MV-4-11 (cell line): ENCODE measurements at regions not wholly inside any gene's neighbourhood (a gene's known extent, or its start where the extent isn't known, plus 50 kb on each side); places are given as distances from the start of the nearest gene placed in this dataset.

Source experiments
- DNase-seq: peaks from one replicate; lab custom pipeline; 2025; lab: John Stamatoyannopoulos, UW

- DNase-seq: no peak
These were observed 91.4 kb downstream of the SUDS3 start for GRCh38 chr12:118467641-118468305.

- no peak for DNase-seq
These were observed 96.6 kb downstream of the SUDS3 start for GRCh38 chr12:118472940-118473339.

- no peak for DNase-seq
These were observed 103.9 kb downstream of the SUDS3 start for GRCh38 chr12:118480235-118480634.

GRCh38 chr12:118488034-118488433 lies 111.7 kb downstream of the SUDS3 start:
- no peak for DNase-seq

GRCh38 chr12:118493962-118494361 lies 117.6 kb downstream of the SUDS3 start:
- no peak for DNase-seq

- no peak for DNase-seq
These were observed 118.4 kb downstream of the SUDS3 start for GRCh38 chr12:118494776-118495175.

- DNase-seq: no peak
These were observed 118.9 kb downstream of the SUDS3 start for GRCh38 chr12:118495296-118495695.

GRCh38 chr12:118498171-118498570 lies 121.8 kb downstream of the SUDS3 start:
- peak; percentile 42 for DNase-seq

GRCh38 chr12:118500299-118500698 lies 123.9 kb downstream of the SUDS3 start:
- DNase-seq: no peak

- DNase-seq: no peak
These were observed 125.1 kb downstream of the SUDS3 start for GRCh38 chr12:118501489-118501888.

- DNase-seq: no peak
These were observed 127.1 kb downstream of the SUDS3 start for GRCh38 chr12:118503476-118503875.

- DNase-seq: no peak
These were observed 136.3 kb downstream of the SUDS3 start for GRCh38 chr12:118512669-118513068.

GRCh38 chr12:118513611-118514010 lies 137.3 kb downstream of the SUDS3 start:
- no peak for DNase-seq

- DNase-seq: no peak
These were observed 137.9 kb downstream of the SUDS3 start for GRCh38 chr12:118514297-118514696.

GRCh38 chr12:118520214-118521035 lies 144.1 kb downstream of the SUDS3 start:
- DNase-seq: peak; percentile 3

- DNase-seq: no peak
These were observed 144.6 kb downstream of the SUDS3 start for GRCh38 chr12:118521036-118521370.

- no peak for DNase-seq
These were observed 148.1 kb downstream of the SUDS3 start for GRCh38 chr12:118524446-118524845.

- no peak for DNase-seq
These were observed 148.9 kb downstream of the SUDS3 start for GRCh38 chr12:118525216-118525615.

- DNase-seq: no peak
These were observed 150.1 kb downstream of the SUDS3 start for GRCh38 chr12:118526255-118527095.

GRCh38 chr12:118527310-118527709 lies 151.0 kb downstream of the SUDS3 start:
- DNase-seq: no peak

- DNase-seq: no peak
These were observed 152.3 kb downstream of the SUDS3 start for GRCh38 chr12:118528625-118529024.

- no peak for DNase-seq
These were observed 157.6 kb downstream of the SUDS3 start for GRCh38 chr12:118534003-118534402.
